HUES64 (cell line): ENCODE measurements at regions not wholly inside any gene's neighbourhood (a gene's known extent, or its start where the extent isn't known, plus 50 kb on each side); places are given as distances from the start of the nearest gene placed in this dataset.

ENCODE experiments used
- H3K27ac ChIP-seq: 2 replicates; pipeline ENCODE4 v1.7.0; 2013; ENCODE audit warnings: low read depth, low read length, inconsistent platforms
- H3K27me3 ChIP-seq: 2 replicates; pipeline ENCODE4 v1.6.1; 2013; ENCODE audit warnings: mild to moderate bottlenecking, low read length; ENCODE audit not compliant: insufficient read depth
- H3K36me3 ChIP-seq: 2 replicates; pipeline ENCODE4 v1.6.1; 2013; ENCODE audit warnings: mild to moderate bottlenecking, low read length; ENCODE audit not compliant: insufficient read depth
- H3K4me1 ChIP-seq: 2 replicates; pipeline ENCODE4 v1.6.1; 2013; ENCODE audit warnings: mild to moderate bottlenecking, low read length, moderate library complexity; ENCODE audit not compliant: insufficient read depth
- H3K4me3 ChIP-seq: 2 replicates; pipeline ENCODE4 v1.5.1; 2013; ENCODE audit warnings: mild to moderate bottlenecking, low read length, moderate library complexity
- H3K9ac ChIP-seq: 2 replicates; pipeline ENCODE4 v1.6.1; 2013; ENCODE audit warnings: mild to moderate bottlenecking, low read depth, low read length
- H3K9me3 ChIP-seq: 2 replicates; pipeline ENCODE4 v1.6.1; 2013; ENCODE audit warnings: low read depth, low read length; ENCODE audit not compliant: insufficient read depth
- WGBS: fragments of 150-250, 120-280 bp; methylation state at CpG from one replicate; pipeline ENCODE4 v1.1.7; 2013; ENCODE audit warnings: missing lambda C conversion rate; 5-methylcytosine and 5-hydroxymethylcytosine counted together

GRCh38 chr14:22465201-22465840 lies 123.7 kb downstream of the DAD1 start:
- H3K9me3 ChIP-seq = no peaks in the 10 kb centered on the region
- H3K4me3 ChIP-seq = no peak overlapping the region
- WGBS = 96% methylated on average over 2 of the region's 2 CpGs
- H3K36me3 ChIP-seq = no peaks in the 10 kb centered on the region
- no peak overlapping the region for H3K9ac ChIP-seq
- no peaks in the 10 kb centered on the region for H3K4me1 ChIP-seq
- H3K27ac ChIP-seq = no peak overlapping the region
- no peaks in the 10 kb centered on the region for H3K27me3 ChIP-seq

GRCh38 chr14:22464422-22465142 lies 124.4 kb downstream of the DAD1 start:
- H3K27ac ChIP-seq = no peak overlapping the region
- H3K36me3 ChIP-seq = no peaks in the 10 kb centered on the region
- H3K9ac ChIP-seq = no peak overlapping the region
- no peak overlapping the region for H3K4me3 ChIP-seq
- no peaks in the 10 kb centered on the region for H3K4me1 ChIP-seq
- 96% methylated on average over 4 of the region's 4 CpGs for WGBS
- H3K9me3 ChIP-seq = no peaks in the 10 kb centered on the region
- H3K27me3 ChIP-seq = no peaks in the 10 kb centered on the region

- Histone ChIP-seq H3K36me3 (no peaks in the 10 kb centered on the region), H3K27me3 (no peaks in the 10 kb centered on the region), H3K27ac (no peak overlapping the region), H3K9ac (no peak overlapping the region), H3K4me3 (no peak overlapping the region), H3K9me3 (no peaks in the 10 kb centered on the region), H3K4me1 (no peaks in the 10 kb centered on the region)
- 87% methylated on average over 4 of the region's 4 CpGs for WGBS
Measured at GRCh38 chr14:22463763-22464173, 125.3 kb downstream of the DAD1 start.

GRCh38 chr14:22462923-22463322 lies 126.1 kb downstream of the DAD1 start:
- no peak overlapping the region for H3K27ac ChIP-seq

GRCh38 chr14:22460461-22461195 lies 128.4 kb downstream of the DAD1 start:
- WGBS = 89% methylated on average over 4 of the region's 4 CpGs

More at GRCh38 chr14:22462923-22463322, 126.1 kb downstream of the DAD1 start:
- Histone ChIP-seq H3K9me3 (no peaks in the 10 kb centered on the region), H3K27me3 (no peaks in the 10 kb centered on the region), H3K4me3 (no peak overlapping the region), H3K4me1 (no peaks in the 10 kb centered on the region), H3K9ac (no peak overlapping the region), H3K36me3 (no peaks in the 10 kb centered on the region)
- WGBS = 96% methylated on average over 4 of the region's 4 CpGs

GRCh38 chr14:22458737-22459136 lies 130.3 kb downstream of the DAD1 start:
- Histone ChIP-seq H3K36me3 (no peaks in the 10 kb centered on the region), H3K27ac (no peak overlapping the region), H3K9ac (no peak overlapping the region), H3K27me3 (no peaks in the 10 kb centered on the region), H3K4me3 (no peak overlapping the region), H3K9me3 (no peaks in the 10 kb centered on the region), H3K4me1 (no peaks in the 10 kb centered on the region)
- WGBS = 96% methylated on average over 2 of the region's 2 CpGs

More at GRCh38 chr14:22460461-22461195, 128.4 kb downstream of the DAD1 start:
- no peak overlapping the region for H3K9ac ChIP-seq
- H3K27me3 ChIP-seq = no peaks in the 10 kb centered on the region
- no peak overlapping the region for H3K27ac ChIP-seq
- no peaks in the 10 kb centered on the region for H3K4me1 ChIP-seq
- H3K36me3 ChIP-seq = no peaks in the 10 kb centered on the region
- no peaks in the 10 kb centered on the region for H3K9me3 ChIP-seq
- no peak overlapping the region for H3K4me3 ChIP-seq

GRCh38 chr14:22456998-22457594 lies 131.9 kb downstream of the DAD1 start:
- no peaks in the 10 kb centered on the region for H3K9me3 ChIP-seq
- no peaks in the 10 kb centered on the region for H3K4me1 ChIP-seq
- H3K4me3 ChIP-seq = no peak overlapping the region
- no peaks in the 10 kb centered on the region for H3K27me3 ChIP-seq
- H3K27ac ChIP-seq = no peak overlapping the region
- no peaks in the 10 kb centered on the region for H3K36me3 ChIP-seq
- WGBS = 64% methylated on average over 1 of the region's 2 CpGs
- H3K9ac ChIP-seq = no peak overlapping the region

GRCh38 chr14:22456421-22456820 lies 132.6 kb downstream of the DAD1 start:
- whole genome bisulfite sequencing = 93% methylated on average over 3 of the region's 3 CpGs
- H3K27me3 ChIP-seq = no peaks in the 10 kb centered on the region
- H3K9ac ChIP-seq = no peak overlapping the region

GRCh38 chr14:22452330-22452729 lies 136.7 kb downstream of the DAD1 start:
- H3K36me3 ChIP-seq = no peaks in the 10 kb centered on the region
- no peak overlapping the region for H3K4me3 ChIP-seq
- 94% methylated on average over 4 of the region's 4 CpGs for WGBS
- H3K9me3 ChIP-seq = no peaks in the 10 kb centered on the region
- H3K27me3 ChIP-seq = no peaks in the 10 kb centered on the region
- no peak overlapping the region for H3K9ac ChIP-seq
- H3K4me1 ChIP-seq = 0 out of 2 replicates have a peak, but pooled peaks cover 7% of the 10 kb centered on the region
- no peak overlapping the region for H3K27ac ChIP-seq

More at GRCh38 chr14:22456421-22456820, 132.6 kb downstream of the DAD1 start:
- Histone ChIP-seq H3K4me3 (no peak overlapping the region), H3K36me3 (no peaks in the 10 kb centered on the region), H3K9me3 (no peaks in the 10 kb centered on the region), H3K27ac (no peak overlapping the region), H3K4me1 (no peaks in the 10 kb centered on the region)

- Histone ChIP-seq H3K9ac (no peak overlapping the region), H3K9me3 (no peaks in the 10 kb centered on the region), H3K4me3 (no peak overlapping the region), H3K27ac (no peak overlapping the region), H3K4me1 (0 out of 2 replicates have a peak, but pooled peaks cover 7% of the 10 kb centered on the region), H3K36me3 (no peaks in the 10 kb centered on the region), H3K27me3 (no peaks in the 10 kb centered on the region)
- 86% methylated on average over 7 of the region's 7 CpGs for WGBS
Measured at GRCh38 chr14:22450266-22450665, 138.8 kb downstream of the DAD1 start.

GRCh38 chr14:22449600-22449905 lies 139.5 kb downstream of the DAD1 start:
- H3K27me3 ChIP-seq = no peaks in the 10 kb centered on the region
- H3K9me3 ChIP-seq = no peaks in the 10 kb centered on the region
- no peak overlapping the region for H3K27ac ChIP-seq
- H3K4me3 ChIP-seq = no peak overlapping the region
- 83% methylated on average over 2 of the region's 2 CpGs for WGBS
- no peak overlapping the region for H3K9ac ChIP-seq
- H3K36me3 ChIP-seq = no peaks in the 10 kb centered on the region
- 0 out of 2 replicates have a peak, but pooled peaks cover 7% of the 10 kb centered on the region for H3K4me1 ChIP-seq
